ENCODE measurements at regions not wholly inside any gene's neighbourhood (a gene's known extent, or its start where the extent isn't known, plus 50 kb on each side); places are given as distances from the start of the nearest gene placed in this dataset.

DNA sequence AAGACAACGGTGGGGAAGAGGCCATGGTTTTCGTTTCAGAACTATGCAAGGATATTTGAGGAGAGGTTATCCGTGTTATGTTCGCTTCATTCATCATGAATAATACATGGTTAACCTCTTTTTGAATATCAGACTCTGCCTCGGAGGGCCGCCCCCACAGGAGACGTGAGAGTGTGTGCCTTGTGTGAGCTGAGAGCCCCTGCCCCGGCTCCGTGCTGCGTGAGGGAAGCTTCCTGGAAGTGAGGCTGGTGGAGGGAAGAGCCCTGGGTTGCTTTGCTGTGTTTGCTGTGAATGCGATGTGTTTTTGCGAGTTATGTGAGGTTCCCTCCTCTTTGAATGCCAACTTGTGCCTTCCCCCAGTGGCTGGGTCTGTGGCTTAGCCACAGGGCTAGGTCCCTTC, 146.0 kb upstream of the RTL1 start:
- no peaks in the 10 kb centered on the region for H3K4me1 ChIP-seq (ENCODE audit: insufficient read depth, low read length)
- no peaks in the 10 kb centered on the region for H3K36me3 ChIP-seq (ENCODE audit: insufficient read depth, low read length)
- no peaks in the 10 kb centered on the region for H3K9me3 ChIP-seq (ENCODE audit: low read length)
- no peak overlapping the region for H3K4me3 ChIP-seq (ENCODE audit: low read depth in 1 of 2, low read length in 2 of 2)
- H3K27me3 ChIP-seq (ENCODE audit: control insufficient read depth in 1 of 2, insufficient read depth in 2 of 2, low read length in 2 of 2) = no peaks in the 10 kb centered on the region
- no peak overlapping the region for H3K27ac ChIP-seq (ENCODE audit: low read depth, low read length)
- no peak overlapping the region for H3K9ac ChIP-seq (ENCODE audit: low read length)

DNA sequence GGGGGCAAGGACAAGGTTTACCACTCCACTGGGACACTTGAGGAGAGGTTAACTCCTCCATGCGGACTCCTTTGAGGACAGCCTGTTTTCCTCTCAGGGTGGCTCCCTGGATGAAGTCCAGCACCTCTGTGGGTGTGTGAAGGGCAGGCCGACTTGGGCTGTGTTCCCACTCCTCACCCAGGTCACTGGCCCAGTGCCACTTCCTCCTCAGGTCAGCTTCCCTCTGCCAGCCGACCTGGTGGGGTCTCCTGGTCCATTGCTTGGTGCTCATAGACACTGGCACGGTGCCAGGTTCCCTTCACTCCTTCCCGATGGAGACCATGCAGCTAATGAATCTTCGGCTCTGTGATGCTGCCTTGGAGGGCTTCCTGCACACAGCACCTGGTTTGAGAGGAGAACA, 146.4 kb upstream of the RTL1 start:
- no peak overlapping the region for H3K27ac ChIP-seq (ENCODE audit: low read depth, low read length)
- no peak overlapping the region for H3K9ac ChIP-seq (ENCODE audit: low read length)
- no peaks in the 10 kb centered on the region for H3K9me3 ChIP-seq (ENCODE audit: low read length)
- H3K4me3 ChIP-seq (ENCODE audit: low read depth in 1 of 2, low read length in 2 of 2) = no peak overlapping the region
- H3K27me3 ChIP-seq (ENCODE audit: control insufficient read depth in 1 of 2, insufficient read depth in 2 of 2, low read length in 2 of 2) = no peaks in the 10 kb centered on the region
- H3K36me3 ChIP-seq (ENCODE audit: insufficient read depth, low read length) = no peaks in the 10 kb centered on the region
- no peaks in the 10 kb centered on the region for H3K4me1 ChIP-seq (ENCODE audit: insufficient read depth, low read length)

- H3K4me1 ChIP-seq (ENCODE audit: insufficient read depth, low read length) = no peaks in the 10 kb centered on the region
- H3K27ac ChIP-seq (ENCODE audit: low read depth, low read length) = no peak overlapping the region
- H3K27me3 ChIP-seq (ENCODE audit: control insufficient read depth in 1 of 2, insufficient read depth in 2 of 2, low read length in 2 of 2) = no peaks in the 10 kb centered on the region
- H3K9ac ChIP-seq (ENCODE audit: low read length) = no peak overlapping the region
- H3K36me3 ChIP-seq (ENCODE audit: insufficient read depth, low read length) = no peaks in the 10 kb centered on the region
- no peaks in the 10 kb centered on the region for H3K9me3 ChIP-seq (ENCODE audit: low read length)
- H3K4me3 ChIP-seq (ENCODE audit: low read depth in 1 of 2, low read length in 2 of 2) = no peak overlapping the region
Observed at GRCh38 chr14:101050901-101051490, 147.5 kb upstream of the RTL1 start.

GRCh38 chr14:101054671-101055070, 151.1 kb upstream of the RTL1 start:
- Histone ChIP-seq H3K27ac (ENCODE audit: low read depth, low read length) (no peak overlapping the region), H3K4me3 (ENCODE audit: low read depth in 1 of 2, low read length in 2 of 2) (no peak overlapping the region), H3K9ac (ENCODE audit: low read length) (no peak overlapping the region), H3K36me3 (ENCODE audit: insufficient read depth, low read length) (no peaks in the 10 kb centered on the region), H3K9me3 (ENCODE audit: low read length) (no peaks in the 10 kb centered on the region), H3K27me3 (ENCODE audit: control insufficient read depth in 1 of 2, insufficient read depth in 2 of 2, low read length in 2 of 2) (no peaks in the 10 kb centered on the region), H3K4me1 (ENCODE audit: insufficient read depth, low read length) (no peaks in the 10 kb centered on the region)

DNA sequence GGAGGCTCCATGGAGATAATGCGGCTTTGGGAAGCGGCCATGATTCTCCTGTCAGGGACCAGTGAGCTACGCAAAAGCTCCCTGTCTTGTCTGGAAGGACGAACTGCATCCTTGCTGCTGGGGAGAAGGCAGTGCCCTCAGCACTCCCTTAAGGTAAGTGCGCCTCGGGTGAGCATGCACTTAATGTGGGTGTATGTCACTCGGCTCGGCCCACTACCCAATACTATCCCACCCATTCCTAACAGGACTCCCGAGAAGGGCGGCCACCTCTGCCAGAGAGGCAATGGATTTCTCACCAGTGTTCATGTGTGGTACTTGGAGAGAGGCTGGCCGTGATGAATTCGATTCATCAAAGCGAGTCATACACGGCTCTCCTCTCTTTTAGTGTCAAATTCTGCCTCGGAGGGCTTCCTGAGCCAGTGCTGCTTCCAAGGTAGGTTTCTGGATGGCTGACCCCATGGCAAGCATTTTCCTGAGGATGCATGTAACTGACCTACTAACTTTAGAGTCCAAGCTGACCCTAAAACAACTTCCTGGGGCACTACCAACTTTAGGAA, 151.7 kb upstream of the RTL1 start:
- H3K4me3 ChIP-seq (ENCODE audit: low read depth in 1 of 2, low read length in 2 of 2) = no peak overlapping the region
- H3K9ac ChIP-seq (ENCODE audit: low read length) = no peak overlapping the region
- H3K36me3 ChIP-seq (ENCODE audit: insufficient read depth, low read length) = no peaks in the 10 kb centered on the region

DNA sequence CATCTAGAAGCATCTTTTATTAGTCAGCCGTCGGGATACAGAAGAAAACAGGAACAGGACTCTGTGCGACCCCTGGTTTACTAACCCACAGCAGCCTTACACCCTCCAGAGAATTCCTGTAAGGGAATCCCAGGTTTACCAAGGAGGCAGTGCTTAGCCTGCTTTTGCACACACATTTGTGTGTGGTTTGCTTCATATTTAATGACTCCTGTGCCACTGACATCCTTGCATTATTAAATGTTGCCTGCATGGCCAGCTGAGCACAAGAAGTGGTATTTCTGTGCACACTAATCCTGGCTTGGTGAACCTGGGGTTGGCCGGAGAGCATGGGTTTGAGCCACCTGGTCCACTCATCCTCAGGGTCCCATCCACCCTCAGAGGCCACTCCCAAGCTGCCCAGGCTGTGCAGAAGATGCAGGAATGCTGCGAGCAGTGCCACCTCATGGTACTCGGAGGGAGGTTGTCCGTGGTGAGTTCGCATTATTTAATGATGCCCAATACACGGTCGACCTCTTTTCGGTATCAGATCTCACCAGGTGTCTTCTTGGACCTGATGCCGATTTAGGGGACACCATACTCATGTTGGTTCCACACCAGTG, 152.4 kb upstream of the RTL1 start:
- H3K36me3 ChIP-seq (ENCODE audit: insufficient read depth, low read length) = no peaks in the 10 kb centered on the region
- no peaks in the 10 kb centered on the region for H3K9me3 ChIP-seq (ENCODE audit: low read length)
- no peak overlapping the region for H3K9ac ChIP-seq (ENCODE audit: low read length)
- no peaks in the 10 kb centered on the region for H3K4me1 ChIP-seq (ENCODE audit: insufficient read depth, low read length)
- H3K27me3 ChIP-seq (ENCODE audit: control insufficient read depth in 1 of 2, insufficient read depth in 2 of 2, low read length in 2 of 2) = no peaks in the 10 kb centered on the region
- no peak overlapping the region for H3K27ac ChIP-seq (ENCODE audit: low read depth, low read length)
- H3K4me3 ChIP-seq (ENCODE audit: low read depth in 1 of 2, low read length in 2 of 2) = no peak overlapping the region

More for the DNA sequence above, 151.7 kb upstream of the RTL1 start:
- Histone ChIP-seq H3K27me3 (ENCODE audit: control insufficient read depth in 1 of 2, insufficient read depth in 2 of 2, low read length in 2 of 2) (no peaks in the 10 kb centered on the region), H3K9me3 (ENCODE audit: low read length) (no peaks in the 10 kb centered on the region), H3K4me1 (ENCODE audit: insufficient read depth, low read length) (no peaks in the 10 kb centered on the region), H3K27ac (ENCODE audit: low read depth, low read length) (no peak overlapping the region)

DNA sequence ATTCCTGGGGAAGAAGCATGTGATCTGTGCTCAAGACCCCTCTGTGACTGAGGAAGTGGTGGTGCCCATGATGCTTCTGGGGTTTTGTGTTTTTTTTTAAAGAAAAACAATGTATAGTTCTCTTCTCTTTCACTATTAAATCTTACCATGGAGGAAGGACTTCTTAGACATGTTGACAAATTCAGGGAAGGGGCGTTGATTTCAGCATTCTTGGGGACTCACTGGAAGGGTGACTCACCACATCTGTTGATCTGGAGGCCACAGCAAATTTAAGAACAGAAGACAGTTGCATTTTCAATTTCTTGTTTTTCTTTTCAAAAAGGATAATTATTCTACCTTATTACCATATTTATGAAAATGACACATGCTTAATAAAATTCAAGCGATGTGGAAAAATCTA, 152.9 kb upstream of the RTL1 start:
- no peaks in the 10 kb centered on the region for H3K4me1 ChIP-seq (ENCODE audit: insufficient read depth, low read length)
- no peak overlapping the region for H3K4me3 ChIP-seq (ENCODE audit: low read depth in 1 of 2, low read length in 2 of 2)
- no peak overlapping the region for H3K27ac ChIP-seq (ENCODE audit: low read depth, low read length)
- no peak overlapping the region for H3K9ac ChIP-seq (ENCODE audit: low read length)
- H3K9me3 ChIP-seq (ENCODE audit: low read length) = no peaks in the 10 kb centered on the region
- no peaks in the 10 kb centered on the region for H3K27me3 ChIP-seq (ENCODE audit: control insufficient read depth in 1 of 2, insufficient read depth in 2 of 2, low read length in 2 of 2)
- H3K36me3 ChIP-seq (ENCODE audit: insufficient read depth, low read length) = no peaks in the 10 kb centered on the region

DNA sequence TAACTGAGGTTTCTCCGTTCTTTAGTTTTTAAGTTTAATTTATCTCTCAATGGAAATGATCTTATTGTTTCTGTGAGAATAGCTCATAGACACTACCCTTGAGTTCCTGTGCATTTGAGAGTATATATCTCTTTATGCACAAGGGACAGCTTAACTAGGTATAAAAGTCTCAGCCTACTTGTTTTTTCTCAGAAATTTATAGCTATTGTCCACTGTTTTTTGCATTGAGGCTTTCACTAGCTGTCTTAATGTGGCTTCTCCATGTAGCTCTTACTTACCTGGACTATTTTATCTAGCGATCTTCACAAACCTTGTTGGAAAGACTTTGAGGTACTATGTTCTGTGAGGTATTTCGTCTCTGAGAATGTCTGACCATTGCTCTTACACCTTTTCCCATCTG, 153.9 kb upstream of the RTL1 start:
- Histone ChIP-seq H3K27me3 (ENCODE audit: control insufficient read depth in 1 of 2, insufficient read depth in 2 of 2, low read length in 2 of 2) (no peaks in the 10 kb centered on the region), H3K9me3 (ENCODE audit: low read length) (no peaks in the 10 kb centered on the region), H3K9ac (ENCODE audit: low read length) (no peak overlapping the region), H3K36me3 (ENCODE audit: insufficient read depth, low read length) (no peaks in the 10 kb centered on the region), H3K4me1 (ENCODE audit: insufficient read depth, low read length) (no peaks in the 10 kb centered on the region), H3K4me3 (ENCODE audit: low read depth in 1 of 2, low read length in 2 of 2) (no peak overlapping the region), H3K27ac (ENCODE audit: low read depth, low read length) (no peak overlapping the region)

GRCh38 chr14:101058571-101058970, 155.0 kb upstream of the RTL1 start:
- Histone ChIP-seq H3K9ac (ENCODE audit: low read length) (no peak overlapping the region), H3K36me3 (ENCODE audit: insufficient read depth, low read length) (no peaks in the 10 kb centered on the region), H3K4me3 (ENCODE audit: low read depth in 1 of 2, low read length in 2 of 2) (no peak overlapping the region), H3K4me1 (ENCODE audit: insufficient read depth, low read length) (no peaks in the 10 kb centered on the region), H3K9me3 (ENCODE audit: low read length) (no peaks in the 10 kb centered on the region), H3K27me3 (ENCODE audit: control insufficient read depth in 1 of 2, insufficient read depth in 2 of 2, low read length in 2 of 2) (no peaks in the 10 kb centered on the region), H3K27ac (ENCODE audit: low read depth, low read length) (no peak overlapping the region)

DNA sequence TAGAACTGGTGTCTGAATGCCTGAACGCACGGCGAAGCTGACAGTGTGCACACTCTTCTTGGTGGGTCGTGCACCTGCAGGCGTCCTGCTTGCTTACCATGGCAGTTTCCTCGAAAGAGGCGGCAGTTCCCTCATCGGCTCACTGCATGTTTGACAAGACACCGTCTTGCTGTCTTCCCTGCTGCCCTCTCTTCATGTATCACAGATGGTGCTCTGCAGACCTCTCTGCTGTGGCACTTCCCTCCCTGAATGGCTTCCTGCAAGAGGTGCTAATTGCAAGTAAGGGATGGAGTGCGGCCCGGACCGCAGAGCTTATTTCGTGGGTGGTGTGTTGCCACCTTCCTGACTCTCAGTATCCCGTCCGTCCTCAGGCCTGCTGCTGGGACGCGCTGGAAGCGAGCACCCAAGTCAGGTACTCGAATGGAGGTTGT, 156.7 kb upstream of the RTL1 start:
- Histone ChIP-seq H3K4me1 (ENCODE audit: insufficient read depth, low read length) (no peaks in the 10 kb centered on the region), H3K27ac (ENCODE audit: low read depth, low read length) (no peak overlapping the region), H3K36me3 (ENCODE audit: insufficient read depth, low read length) (no peaks in the 10 kb centered on the region), H3K9ac (ENCODE audit: low read length) (no peak overlapping the region), H3K9me3 (ENCODE audit: low read length) (no peaks in the 10 kb centered on the region), H3K4me3 (ENCODE audit: low read depth in 1 of 2, low read length in 2 of 2) (no peak overlapping the region), H3K27me3 (ENCODE audit: control insufficient read depth in 1 of 2, insufficient read depth in 2 of 2, low read length in 2 of 2) (no peaks in the 10 kb centered on the region)

DNA sequence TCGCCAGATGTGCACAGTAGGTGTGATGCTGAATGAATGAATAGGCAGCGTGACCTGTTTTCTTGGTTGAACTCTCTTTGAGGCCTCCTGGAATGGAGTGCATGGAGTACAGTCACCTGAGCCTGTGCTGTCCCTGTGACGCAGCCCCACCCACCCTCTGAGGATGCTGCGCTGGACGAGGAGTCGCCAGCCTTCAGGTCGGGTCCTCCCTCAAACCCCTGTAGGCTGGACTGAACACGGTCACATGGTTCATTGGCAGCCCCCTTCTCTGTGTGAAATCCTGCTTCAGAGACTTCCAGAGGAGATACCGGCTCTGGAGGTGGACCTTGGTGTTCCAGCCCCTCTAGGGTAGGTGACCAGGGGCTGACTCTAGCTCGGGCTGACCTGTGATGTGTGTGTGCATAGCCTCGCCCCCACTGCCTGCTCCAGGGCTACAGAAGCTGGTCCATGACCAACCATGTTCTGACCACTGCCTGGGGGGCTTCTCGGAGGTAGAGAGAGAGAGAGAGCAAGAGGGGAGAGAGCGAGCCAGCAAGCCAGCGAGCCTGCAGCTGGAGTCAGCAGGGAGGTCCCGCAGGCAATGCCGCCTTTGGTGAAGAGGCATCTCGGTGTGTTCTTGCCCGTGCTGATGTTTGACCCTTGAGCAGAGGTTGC, 158.0 kb upstream of the RTL1 start:
- Histone ChIP-seq H3K27me3 (ENCODE audit: control insufficient read depth in 1 of 2, insufficient read depth in 2 of 2, low read length in 2 of 2) (no peaks in the 10 kb centered on the region), H3K9ac (ENCODE audit: low read length) (no peak overlapping the region), H3K27ac (ENCODE audit: low read depth, low read length) (no peak overlapping the region), H3K4me1 (ENCODE audit: insufficient read depth, low read length) (no peaks in the 10 kb centered on the region), H3K4me3 (ENCODE audit: low read depth in 1 of 2, low read length in 2 of 2) (no peak overlapping the region), H3K9me3 (ENCODE audit: low read length) (no peaks in the 10 kb centered on the region), H3K36me3 (ENCODE audit: insufficient read depth, low read length) (no peaks in the 10 kb centered on the region)
